GM18498 (cell line): ENCODE measurements at regions not wholly inside any gene's neighbourhood (a gene's known extent, or its start where the extent isn't known, plus 50 kb on each side); places are given as distances from the start of the nearest gene placed in this dataset.

Experiments used
- ATAC-seq: cut with Tn5 transposase; IDR thresholded peaks from one replicate; pipeline ENCODE4 v1.9.1; 2021; ENCODE audit warnings: mild to moderate bottlenecking, moderate library complexity; ENCODE audit not compliant: unreplicated experiment

DNA sequence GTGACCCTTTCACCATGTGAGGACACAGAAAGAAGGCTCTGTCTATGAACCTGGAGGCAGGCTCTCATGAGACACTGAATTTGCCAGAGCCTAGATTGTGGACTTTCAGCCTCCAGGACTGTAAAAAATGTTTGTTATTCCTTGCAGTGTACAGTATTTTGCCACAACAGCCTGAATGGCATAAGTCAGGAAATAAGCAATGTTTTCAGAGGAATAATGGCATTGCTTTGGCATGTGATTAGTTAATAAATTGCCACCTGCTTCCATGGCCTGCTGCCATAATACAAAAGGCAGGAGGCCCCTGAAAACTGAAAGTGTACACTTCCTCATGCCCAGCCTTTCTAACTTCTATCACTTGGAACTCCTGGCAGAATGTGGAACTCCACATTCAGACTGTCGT, 408.1 kb downstream of the GADD45G start:
- ATAC-seq = no peak

DNA sequence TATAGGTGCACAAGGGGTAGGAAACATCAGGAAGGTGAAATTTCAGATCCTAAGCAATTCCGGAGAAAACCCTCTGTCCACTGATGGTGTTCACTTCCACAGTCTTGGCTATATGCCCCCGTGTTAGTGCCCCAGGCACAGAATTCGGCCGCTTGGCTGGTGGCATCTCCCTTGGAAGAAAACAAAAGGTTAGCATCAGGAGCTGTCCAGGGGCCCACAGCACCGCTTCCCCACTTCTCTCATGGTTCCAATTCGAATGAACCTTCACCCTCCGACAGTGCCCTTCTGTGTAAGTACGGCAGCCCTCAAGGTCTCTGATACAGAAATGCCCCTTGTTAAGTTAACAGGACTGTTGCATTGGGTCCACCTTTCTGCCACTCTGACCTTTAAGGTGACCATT, 409.0 kb downstream of the GADD45G start:
- no peak for ATAC-seq

DNA sequence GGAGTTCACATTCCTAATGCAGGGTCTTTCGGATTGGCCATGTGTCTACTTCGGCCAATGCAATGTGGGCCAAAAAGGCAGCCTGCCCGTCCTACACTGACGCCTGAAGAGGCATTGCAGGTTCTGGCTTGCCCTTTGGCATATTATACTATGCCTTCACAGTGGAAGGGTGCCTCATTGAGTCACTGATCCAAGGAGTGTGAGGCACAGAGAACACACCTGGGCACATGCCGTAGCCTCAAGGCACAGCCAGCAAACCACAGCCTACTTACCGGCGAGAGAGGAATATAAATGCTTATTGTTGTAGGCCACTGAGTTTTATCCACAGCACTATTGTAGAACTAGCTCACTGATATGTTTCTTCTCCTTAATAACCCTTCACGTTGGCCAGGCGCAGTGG, 409.6 kb downstream of the GADD45G start:
- no peak for ATAC-seq

GRCh38 chr9:90016272-90016671, 411.5 kb downstream of the GADD45G start:
- no peak for ATAC-seq

GRCh38 chr9:90017679-90018078, 412.9 kb downstream of the GADD45G start:
- no peak for ATAC-seq

GRCh38 chr9:90018688-90019087, 413.9 kb downstream of the GADD45G start:
- no peak for ATAC-seq

DNA sequence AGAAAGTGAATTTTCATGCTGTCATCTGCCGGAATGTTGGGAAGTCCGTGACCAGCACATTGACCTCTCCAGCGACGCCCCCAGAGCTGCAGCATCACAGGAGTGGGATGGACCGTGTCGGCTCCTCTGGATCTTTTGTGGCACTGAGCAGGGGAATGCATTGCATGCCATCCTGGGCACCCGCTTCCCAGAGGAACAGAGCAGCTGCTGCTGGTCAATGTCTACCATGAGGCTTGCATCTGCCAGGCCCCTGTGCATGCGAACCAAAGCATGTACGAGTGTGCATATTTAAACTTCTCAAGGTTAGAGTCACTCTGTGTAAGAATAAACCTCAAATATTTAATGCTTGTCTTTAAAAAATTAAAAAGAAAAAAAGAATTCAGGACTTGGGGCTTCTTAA, 414.8 kb downstream of the GADD45G start:
- ATAC-seq = no peak

- no peak for ATAC-seq
These were observed 415.6 kb downstream of the GADD45G start for GRCh38 chr9:90020276-90020871.

- ATAC-seq = no peak
These were observed 416.5 kb downstream of the GADD45G start for GRCh38 chr9:90021216-90021906.

- no peak for ATAC-seq
These were observed 417.7 kb downstream of the GADD45G start for GRCh38 chr9:90022474-90022873.

- ATAC-seq = no peak
These were observed 419.0 kb downstream of the GADD45G start for GRCh38 chr9:90023861-90024260.

GRCh38 chr9:90024409-90024808, 419.6 kb downstream of the GADD45G start:
- no peak for ATAC-seq

- ATAC-seq = no peak
These were observed 420.0 kb downstream of the GADD45G start for GRCh38 chr9:90024823-90025222.

DNA sequence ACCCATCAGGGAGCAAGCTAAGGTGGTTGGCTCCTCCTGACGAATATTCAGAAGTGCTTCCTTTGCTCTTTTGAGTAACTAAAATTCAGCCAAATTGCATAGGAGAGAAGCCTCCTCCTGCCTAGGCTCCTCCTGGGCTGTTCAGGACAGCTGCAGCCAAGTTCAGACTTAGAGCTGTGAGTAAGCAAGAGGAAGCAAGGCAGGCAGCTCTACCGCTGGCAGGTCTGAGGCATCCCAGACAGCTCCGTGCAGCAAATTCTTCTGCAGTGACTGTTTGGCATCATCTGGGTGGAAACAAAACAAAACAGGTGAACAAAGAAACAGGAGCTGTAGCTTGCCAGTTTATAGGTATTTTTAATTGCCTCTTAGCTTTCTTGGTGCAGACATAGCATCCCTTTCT, 421.0 kb downstream of the GADD45G start:
- ATAC-seq = no peak

DNA sequence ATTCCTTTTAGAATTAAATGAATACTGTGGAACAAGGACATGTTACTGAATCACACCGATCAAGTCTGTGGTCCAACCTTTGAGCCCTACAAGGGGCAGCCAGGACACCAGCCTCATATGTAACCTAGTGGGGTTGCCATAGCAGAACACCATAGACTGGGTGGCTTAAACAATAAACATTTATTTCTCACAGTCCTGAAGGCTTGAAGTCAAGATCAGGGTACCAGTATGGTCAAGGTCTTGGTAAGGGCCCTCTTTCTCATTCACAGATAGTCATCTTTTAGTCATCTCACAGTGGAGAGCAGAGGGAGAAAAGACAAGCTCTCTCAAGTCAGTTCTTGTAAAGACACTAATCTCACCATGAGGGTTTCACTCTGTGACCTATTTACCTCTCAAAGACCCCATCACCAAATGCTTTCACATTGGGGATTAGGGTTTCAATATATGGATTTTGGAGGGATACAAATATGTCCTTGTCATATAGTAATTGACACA, 422.5 kb downstream of the GADD45G start:
- ATAC-seq = no peak

DNA sequence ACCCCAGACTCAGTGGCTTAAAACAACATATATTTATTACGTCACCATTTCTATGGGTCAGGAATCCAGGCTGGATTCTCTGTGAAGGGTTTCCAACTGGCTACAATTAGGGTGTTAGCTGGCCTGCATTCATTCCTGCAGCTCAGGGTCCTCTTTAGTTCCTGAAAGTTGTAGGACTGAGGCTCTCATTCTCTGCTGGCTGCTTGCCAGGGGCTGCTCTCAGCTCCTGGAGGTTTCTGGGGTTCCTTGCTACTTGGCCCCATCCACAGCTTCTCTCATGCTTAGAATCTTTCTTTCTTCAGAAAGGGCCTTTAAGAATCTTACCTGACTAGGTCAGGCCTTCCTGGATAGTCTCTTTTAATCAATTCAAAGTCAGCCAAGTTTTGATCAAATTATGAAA, 424.6 kb downstream of the GADD45G start:
- no peak for ATAC-seq

GRCh38 chr9:90029996-90030395, 425.2 kb downstream of the GADD45G start:
- no peak for ATAC-seq

DNA sequence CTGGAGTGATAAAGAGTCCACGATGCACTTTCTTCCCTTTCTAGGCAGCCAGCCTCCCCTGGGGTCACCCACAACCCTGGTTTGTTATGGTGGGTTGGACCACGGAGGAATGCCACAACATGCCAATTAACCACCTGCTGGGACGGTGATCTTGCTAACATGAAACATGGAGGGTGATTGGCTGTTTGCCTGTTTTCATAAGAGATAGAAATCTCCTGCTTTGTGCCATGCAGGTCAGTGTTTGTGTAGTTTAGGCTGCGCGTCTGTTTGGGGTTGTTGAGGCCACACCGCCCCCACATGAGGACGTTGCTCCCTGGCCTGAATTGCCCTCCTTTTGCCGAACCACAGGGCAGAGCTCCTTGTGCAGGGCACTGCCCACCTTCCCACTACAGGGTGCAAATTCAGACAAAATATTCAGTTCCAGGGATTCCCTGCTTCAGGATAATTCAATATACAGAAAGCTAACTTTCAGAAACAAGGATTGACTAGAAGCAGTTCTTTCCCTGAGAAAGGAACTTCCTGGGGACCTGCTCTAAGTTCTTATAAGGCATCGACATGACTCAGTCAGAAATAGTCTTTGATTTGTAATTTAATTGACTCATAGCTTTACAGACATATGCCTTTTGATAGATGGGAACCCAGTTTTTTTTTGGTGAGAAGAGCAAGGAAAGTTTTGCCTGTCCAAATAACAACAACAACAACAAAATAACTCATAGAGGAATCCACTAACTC, 427.6 kb downstream of the GADD45G start:
- no peak for ATAC-seq

- no peak for ATAC-seq
These were observed 428.3 kb downstream of the GADD45G start for GRCh38 chr9:90033028-90033650.

GRCh38 chr9:90034071-90034470, 429.3 kb downstream of the GADD45G start:
- ATAC-seq = no peak

DNA sequence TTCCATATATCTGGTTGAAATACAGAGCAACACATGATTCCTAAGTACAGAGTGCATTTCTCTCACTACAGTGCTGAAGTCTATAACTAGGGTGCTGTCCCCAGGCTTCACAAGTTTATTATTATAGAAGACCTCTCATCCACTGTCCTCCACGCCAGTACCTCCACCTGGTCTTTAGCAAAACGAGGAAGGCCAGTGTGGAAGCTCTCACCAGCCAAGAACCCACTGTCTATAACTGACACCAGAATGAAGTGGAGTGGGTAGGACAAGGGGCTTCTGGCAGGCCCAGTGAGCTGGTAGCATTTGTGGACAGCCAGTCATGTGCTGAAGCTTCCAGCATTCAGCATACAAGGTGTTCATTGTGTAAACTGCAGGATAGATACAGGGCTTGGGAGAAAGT, 430.7 kb downstream of the GADD45G start:
- no peak for ATAC-seq
